ENCODE measurements at regions not wholly inside any gene's neighbourhood (a gene's known extent, or its start where the extent isn't known, plus 50 kb on each side); places are given as distances from the start of the nearest gene placed in this dataset.

DNA sequence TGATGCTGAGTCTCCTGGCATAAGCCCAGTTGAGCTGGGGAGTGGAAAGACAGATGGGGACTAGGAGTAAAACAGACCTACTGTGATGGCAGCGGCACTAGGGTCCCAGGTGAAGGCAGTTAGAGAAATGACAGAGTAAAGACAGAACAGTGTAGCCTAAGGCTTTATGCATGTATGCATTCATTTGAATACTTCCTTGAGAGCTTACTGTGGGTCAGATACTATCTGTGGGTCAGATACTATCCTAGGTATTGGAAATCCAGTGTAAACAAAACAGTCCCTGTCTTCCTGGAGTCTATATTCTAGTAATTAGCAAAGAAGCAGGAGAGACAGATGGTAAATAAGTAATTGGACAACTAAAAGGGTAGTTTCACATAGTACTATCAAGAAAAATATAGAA is 73.7 kb upstream of the LRCH1 start:
- H3K56ac ChIP-seq (ENCODE audit: extremely low read depth, insufficient read depth, low read length): no peak overlapping the region
- H3K9ac ChIP-seq (ENCODE audit: low read depth, low read length): no peak overlapping the region
- H3K4me3 ChIP-seq (ENCODE audit: insufficient read depth, low read depth, low read length): no peak overlapping the region
- H3K79me1 ChIP-seq (ENCODE audit: low read depth in 1 of 2, low read length in 2 of 2): no peaks in the 10 kb centered on the region
- H3K4me1 ChIP-seq (ENCODE audit: control insufficient read depth, insufficient read depth, low read length): no peaks in the 10 kb centered on the region
- no peak overlapping the region for H2BK120ac ChIP-seq (ENCODE audit: low read depth, low read length)
- no peak for TF ChIP-seq CHD1 (IDR thresholded peaks at IDR 0.05; ENCODE audit: low read depth, low read length)
- no peak for TF ChIP-seq POLR2A (IDR thresholded peaks at IDR 0.05; ENCODE audit: low read depth, low read length)
- no peak for TF ChIP-seq NFE2L2 (IDR thresholded peaks at IDR 0.05; ENCODE audit: low read depth, low read length)
- TF ChIP-seq BHLHE40 (IDR thresholded peaks at IDR 0.05; ENCODE audit: low read depth, low read length): no peak
- TF ChIP-seq, protein P1, sequence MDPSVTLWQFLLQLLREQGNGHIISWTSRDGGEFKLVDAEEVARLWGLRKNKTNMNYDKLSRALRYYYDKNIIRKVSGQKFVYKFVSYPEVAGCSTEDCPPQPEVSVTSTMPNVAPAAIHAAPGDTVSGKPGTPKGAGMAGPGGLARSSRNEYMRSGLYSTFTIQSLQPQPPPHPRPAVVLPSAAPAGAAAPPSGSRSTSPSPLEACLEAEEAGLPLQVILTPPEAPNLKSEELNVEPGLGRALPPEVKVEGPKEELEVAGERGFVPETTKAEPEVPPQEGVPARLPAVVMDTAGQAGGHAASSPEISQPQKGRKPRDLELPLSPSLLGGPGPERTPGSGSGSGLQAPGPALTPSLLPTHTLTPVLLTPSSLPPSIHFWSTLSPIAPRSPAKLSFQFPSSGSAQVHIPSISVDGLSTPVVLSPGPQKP (IDR thresholded peaks at IDR 0.05; ENCODE audit: borderline replicate concordance, low read depth, low read length): no peak
- no peak for TF ChIP-seq RFX5 (IDR thresholded peaks at IDR 0.05; ENCODE audit: low read depth, low read length)
- no peak for TF ChIP-seq RAD21 (IDR thresholded peaks at IDR 0.05; ENCODE audit: low read length)
- TF ChIP-seq SMC3 (IDR thresholded peaks at IDR 0.05; ENCODE audit: low read depth, low read length): no peak
- no peak for TF ChIP-seq RCOR1 (IDR thresholded peaks at IDR 0.05; ENCODE audit: insufficient replicate concordance, low read length)
- TF ChIP-seq FOS (IDR thresholded peaks at IDR 0.05; ENCODE audit: low read depth, low read length): no peak
- TF ChIP-seq MAFK (IDR thresholded peaks at IDR 0.05; ENCODE audit: low read depth, low read length): no peak
- no peak for TF ChIP-seq MXI1 (IDR thresholded peaks at IDR 0.05; ENCODE audit: borderline replicate concordance, low read depth, low read length)
- TF ChIP-seq CEBPB (IDR thresholded peaks at IDR 0.05; ENCODE audit: low read depth, low read length): no peak
- TF ChIP-seq MAZ (IDR thresholded peaks at IDR 0.05; ENCODE audit: borderline replicate concordance, low read depth, low read length): no peak
- TF ChIP-seq, protein P2, sequence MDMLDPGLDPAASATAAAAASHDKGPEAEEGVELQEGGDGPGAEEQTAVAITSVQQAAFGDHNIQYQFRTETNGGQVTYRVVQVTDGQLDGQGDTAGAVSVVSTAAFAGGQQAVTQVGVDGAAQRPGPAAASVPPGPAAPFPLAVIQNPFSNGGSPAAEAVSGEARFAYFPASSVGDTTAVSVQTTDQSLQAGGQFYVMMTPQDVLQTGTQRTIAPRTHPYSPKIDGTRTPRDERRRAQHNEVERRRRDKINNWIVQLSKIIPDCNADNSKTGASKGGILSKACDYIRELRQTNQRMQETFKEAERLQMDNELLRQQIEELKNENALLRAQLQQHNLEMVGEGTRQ (IDR thresholded peaks at IDR 0.05; ENCODE audit: low read depth, low read length): no peak
- TF ChIP-seq, protein P3, sequence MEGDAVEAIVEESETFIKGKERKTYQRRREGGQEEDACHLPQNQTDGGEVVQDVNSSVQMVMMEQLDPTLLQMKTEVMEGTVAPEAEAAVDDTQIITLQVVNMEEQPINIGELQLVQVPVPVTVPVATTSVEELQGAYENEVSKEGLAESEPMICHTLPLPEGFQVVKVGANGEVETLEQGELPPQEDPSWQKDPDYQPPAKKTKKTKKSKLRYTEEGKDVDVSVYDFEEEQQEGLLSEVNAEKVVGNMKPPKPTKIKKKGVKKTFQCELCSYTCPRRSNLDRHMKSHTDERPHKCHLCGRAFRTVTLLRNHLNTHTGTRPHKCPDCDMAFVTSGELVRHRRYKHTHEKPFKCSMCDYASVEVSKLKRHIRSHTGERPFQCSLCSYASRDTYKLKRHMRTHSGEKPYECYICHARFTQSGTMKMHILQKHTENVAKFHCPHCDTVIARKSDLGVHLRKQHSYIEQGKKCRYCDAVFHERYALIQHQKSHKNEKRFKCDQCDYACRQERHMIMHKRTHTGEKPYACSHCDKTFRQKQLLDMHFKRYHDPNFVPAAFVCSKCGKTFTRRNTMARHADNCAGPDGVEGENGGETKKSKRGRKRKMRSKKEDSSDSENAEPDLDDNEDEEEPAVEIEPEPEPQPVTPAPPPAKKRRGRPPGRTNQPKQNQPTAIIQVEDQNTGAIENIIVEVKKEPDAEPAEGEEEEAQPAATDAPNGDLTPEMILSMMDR (conservative IDR thresholded peaks at IDR 0.05; ENCODE audit: low read depth, low read length): no peak
- no peaks in the 10 kb centered on the region; the same call in 1 of the 2 replicates for H3K27me3 ChIP-seq (ENCODE audit: control insufficient read depth, insufficient read depth, low read length)
- ChIA-PET POLR2A (ENCODE audit: unreplicated experiment) (no interaction called here), CTCF (no interaction called here)
- H2BK15ac ChIP-seq (ENCODE audit: low read depth, low read length): no peak overlapping the region
- no peak overlapping the region for H3K4ac ChIP-seq (ENCODE audit: low read depth, low read length)
- H2AK5ac ChIP-seq (ENCODE audit: low read depth, low read length): no peak overlapping the region
- H3K4me2 ChIP-seq (ENCODE audit: low read depth, low read length): no peak overlapping the region
- H3K9me3 ChIP-seq (ENCODE audit: control insufficient read depth, insufficient read depth, low read length): peaks cover 7% of the 10 kb centered on the region
- H4K20me1 ChIP-seq (ENCODE audit: insufficient read depth, low read length): no peaks in the 10 kb centered on the region
- no peaks in the 10 kb centered on the region for H3K36me3 ChIP-seq (ENCODE audit: control insufficient read depth, insufficient read depth, low read length)
- H2BK20ac ChIP-seq (ENCODE audit: low read depth, low read length): no peak overlapping the region
- H2AK9ac ChIP-seq (replicated peaks; ENCODE audit: low read depth, low read length, poor library complexity): no peak overlapping the region
- BruUV-seq (replicated peaks): no TSS peak
- H4K91ac ChIP-seq (ENCODE audit: insufficient read depth, low read depth, low read length): no peak overlapping the region
- dilution Hi-C loops (cut with HindIII; ENCODE audit: low sequenced_read_pairs, unreplicated experiment): no loop called here
- 100% methylated on average over 1 of the region's 1 CpG; no CpG with 5 or more reads in 1 of the 2 experiments for WGBS, 2 experiments (ENCODE audit: extremely low coverage in 2 of 2, insufficient read length in 1 of 2)
- no peak overlapping the region for H3K27ac ChIP-seq (ENCODE audit: insufficient read depth, low read length)
- no peak for ATAC-seq (ENCODE audit: low read depth)
- H3K23ac ChIP-seq (ENCODE audit: low read depth, low read length): no peak overlapping the region
- DNase-seq: no peak
- H4K8ac ChIP-seq (ENCODE audit: low read depth in 2 of 2, low read length in 2 of 2): no peak overlapping the region
- H3K9me1 ChIP-seq (ENCODE audit: insufficient read depth, low read length): no peaks in the 10 kb centered on the region
- H2BK5ac ChIP-seq (ENCODE audit: low read depth, low read length, poor library complexity, severe bottlenecking): no peak overlapping the region
- H3K14ac ChIP-seq (replicated peaks; ENCODE audit: low read depth, low read length): no peak overlapping the region
- intact Hi-C loops (cut with micrococcal nuclease): no loop called here
- no peak overlapping the region for H4K5ac ChIP-seq (ENCODE audit: low read depth, low read length)
- in situ Hi-C loops (cut with MboI; ENCODE audit: low sequenced_read_pairs): no loop called here
- no peak overlapping the region for H3K18ac ChIP-seq (ENCODE audit: low read depth, low read length)
- H2AFZ ChIP-seq (replicated peaks; ENCODE audit: low read length, poor library complexity): no peak overlapping the region
